Fibroblast of pulmonary artery (primary cell): ENCODE measurements at regions not wholly inside any gene's neighbourhood (a gene's known extent, or its start where the extent isn't known, plus 50 kb on each side); places are given as distances from the start of the nearest gene placed in this dataset.

ENCODE experiments used
- DNase-seq: peaks from one replicate; pipeline ENCODE4 v3.0.0-alpha.2; 2010; ENCODE audit warnings: low read depth
- H3K4me3 ChIP-seq: replicated peaks from 2 replicates; pipeline ENCODE4 v1.5.1; 2011; ENCODE audit warnings: low read depth, mild to moderate bottlenecking, control low read depth, low read length, moderate library complexity
- TF ChIP-seq, protein P1 (sequence below): IDR thresholded peaks from 2 replicates; pipeline ENCODE4 v1.5.1; 2011; ENCODE audit warnings: mild to moderate bottlenecking, control low read depth, low read length, inconsistent platforms; ENCODE audit errors: missing control alignments

DNA sequence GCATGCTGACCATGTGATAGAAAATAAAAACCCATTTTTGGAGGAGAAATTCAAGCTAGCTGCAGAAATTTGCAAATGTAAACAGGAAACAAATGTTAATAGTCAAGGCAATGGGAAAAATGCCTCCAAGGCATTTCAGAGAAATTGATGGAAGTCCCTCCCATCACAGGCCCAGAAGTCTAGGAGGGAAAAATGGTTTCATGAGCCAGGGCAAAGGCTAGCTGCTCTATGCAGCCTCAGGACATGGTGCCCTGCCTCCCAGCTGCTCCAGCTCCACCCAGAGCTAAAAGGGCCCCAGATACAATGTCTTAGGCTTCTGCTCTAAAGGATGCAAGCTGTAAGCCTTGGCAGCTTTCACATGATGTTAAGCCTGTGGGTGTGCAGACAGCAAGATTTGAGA, 1419.4 kb upstream of the CELF4 start:
- TF ChIP-seq, protein P1, sequence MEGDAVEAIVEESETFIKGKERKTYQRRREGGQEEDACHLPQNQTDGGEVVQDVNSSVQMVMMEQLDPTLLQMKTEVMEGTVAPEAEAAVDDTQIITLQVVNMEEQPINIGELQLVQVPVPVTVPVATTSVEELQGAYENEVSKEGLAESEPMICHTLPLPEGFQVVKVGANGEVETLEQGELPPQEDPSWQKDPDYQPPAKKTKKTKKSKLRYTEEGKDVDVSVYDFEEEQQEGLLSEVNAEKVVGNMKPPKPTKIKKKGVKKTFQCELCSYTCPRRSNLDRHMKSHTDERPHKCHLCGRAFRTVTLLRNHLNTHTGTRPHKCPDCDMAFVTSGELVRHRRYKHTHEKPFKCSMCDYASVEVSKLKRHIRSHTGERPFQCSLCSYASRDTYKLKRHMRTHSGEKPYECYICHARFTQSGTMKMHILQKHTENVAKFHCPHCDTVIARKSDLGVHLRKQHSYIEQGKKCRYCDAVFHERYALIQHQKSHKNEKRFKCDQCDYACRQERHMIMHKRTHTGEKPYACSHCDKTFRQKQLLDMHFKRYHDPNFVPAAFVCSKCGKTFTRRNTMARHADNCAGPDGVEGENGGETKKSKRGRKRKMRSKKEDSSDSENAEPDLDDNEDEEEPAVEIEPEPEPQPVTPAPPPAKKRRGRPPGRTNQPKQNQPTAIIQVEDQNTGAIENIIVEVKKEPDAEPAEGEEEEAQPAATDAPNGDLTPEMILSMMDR, result no peak
- H3K4me3 ChIP-seq, result no peak overlapping the region
- DNase-seq, result no peak

DNA sequence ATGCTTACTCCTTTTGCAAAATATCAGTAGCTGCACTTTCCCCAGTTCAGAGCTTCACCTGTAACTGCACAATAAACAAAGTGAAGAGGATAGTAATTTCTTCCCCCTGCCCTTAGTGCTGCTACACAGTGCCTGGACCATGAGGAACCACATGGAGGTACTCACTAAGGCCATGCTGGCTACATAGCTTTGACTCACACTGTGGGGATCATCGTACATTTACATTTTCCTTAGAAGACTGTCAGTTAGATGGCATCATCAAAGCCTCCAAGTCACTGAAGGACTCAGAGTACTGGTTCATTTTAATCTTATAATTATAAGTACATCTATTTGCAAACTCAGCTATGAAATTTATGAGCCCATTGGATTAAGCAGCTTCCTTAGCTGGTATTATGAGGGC, 1416.5 kb upstream of the CELF4 start:
- TF ChIP-seq, protein P1, result no peak
- DNase-seq, result no peak
- H3K4me3 ChIP-seq, result no peak overlapping the region

DNA sequence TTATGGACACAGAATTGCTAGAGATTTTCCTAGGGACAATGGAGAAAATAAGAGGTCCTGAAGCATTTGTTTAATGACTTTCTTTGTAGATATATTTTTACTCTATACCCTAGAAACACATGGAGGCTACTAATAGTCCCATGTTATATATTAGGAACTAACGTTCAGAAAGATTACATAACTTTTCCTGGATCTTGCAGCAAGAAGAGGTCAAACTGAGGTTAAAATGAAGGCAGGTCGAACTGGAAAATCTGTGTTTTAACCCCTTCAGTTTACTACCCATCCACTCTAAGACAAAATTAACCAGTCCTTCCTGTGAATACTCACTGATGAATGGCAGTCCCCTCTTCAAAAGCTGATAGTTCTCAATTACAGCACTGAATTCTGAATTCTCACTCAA, 1415.8 kb upstream of the CELF4 start:
- H3K4me3 ChIP-seq, result no peak overlapping the region
- DNase-seq, result no peak
- TF ChIP-seq, protein P1, result no peak

DNA sequence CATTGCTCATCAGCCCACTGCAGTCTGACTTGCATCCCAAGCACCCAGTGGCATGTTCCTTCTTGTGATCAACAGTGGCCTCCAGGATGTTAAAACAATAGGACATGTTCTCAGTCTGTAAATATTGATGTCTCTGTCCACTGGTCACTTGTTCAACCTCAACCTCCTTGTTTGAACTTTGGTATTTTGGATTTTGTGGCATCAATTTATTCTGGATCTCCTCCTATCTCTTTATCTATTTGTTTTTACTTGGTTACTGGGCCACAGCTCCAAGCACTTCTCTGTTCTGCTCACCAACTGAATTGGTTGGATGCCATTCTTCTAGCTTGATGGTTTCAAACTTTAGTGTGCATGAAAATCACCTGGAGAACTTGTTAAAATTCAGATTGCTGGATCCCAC, 1414.8 kb upstream of the CELF4 start:
- DNase-seq, result no peak
- H3K4me3 ChIP-seq, result no peak overlapping the region
- TF ChIP-seq, protein P1, result no peak

DNA sequence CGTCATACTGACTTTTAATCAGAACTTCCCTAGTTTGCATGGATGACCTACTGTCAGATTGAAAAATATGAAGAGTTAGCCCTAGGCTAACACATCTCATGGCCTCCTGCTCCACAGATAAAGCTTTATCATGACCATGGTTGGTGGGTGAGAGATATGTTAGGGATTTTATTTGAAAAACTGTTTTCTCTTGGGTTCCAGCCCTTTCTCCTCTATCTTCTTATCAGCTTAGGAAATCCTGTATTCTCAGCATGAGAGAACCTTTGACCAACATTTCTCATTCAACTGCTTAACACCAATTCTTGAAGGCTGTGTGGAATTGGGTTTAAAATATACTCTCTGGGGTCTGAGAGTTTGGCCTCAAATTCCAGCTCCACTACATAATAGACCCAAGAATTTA, 1407.0 kb upstream of the CELF4 start:
- TF ChIP-seq, protein P1, result no peak
- H3K4me3 ChIP-seq, result no peak overlapping the region

DNA sequence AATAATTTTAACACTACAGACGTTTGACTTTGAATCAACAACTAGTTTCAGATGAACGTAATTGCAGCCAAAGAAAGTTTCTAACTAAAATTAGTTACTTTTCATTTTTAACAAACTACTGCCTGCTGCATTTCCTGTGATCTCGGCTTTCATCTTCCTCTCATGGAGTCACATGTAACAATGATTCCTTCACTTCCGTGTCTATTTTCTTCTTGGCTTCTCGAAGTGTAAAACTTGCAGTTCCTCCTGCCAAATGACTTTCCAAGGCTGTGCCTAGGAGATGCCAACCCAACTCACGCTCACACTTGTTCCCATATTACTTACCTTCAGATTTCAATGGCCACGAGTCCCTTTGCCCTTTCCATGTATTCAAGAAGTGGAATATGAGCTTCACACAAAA, 1406.3 kb upstream of the CELF4 start:
- H3K4me3 ChIP-seq, result no peak overlapping the region
- TF ChIP-seq, protein P1, result no peak
- DNase-seq, result no peak

More for the DNA sequence above, 1407.0 kb upstream of the CELF4 start:
- no peak for DNase-seq

DNA sequence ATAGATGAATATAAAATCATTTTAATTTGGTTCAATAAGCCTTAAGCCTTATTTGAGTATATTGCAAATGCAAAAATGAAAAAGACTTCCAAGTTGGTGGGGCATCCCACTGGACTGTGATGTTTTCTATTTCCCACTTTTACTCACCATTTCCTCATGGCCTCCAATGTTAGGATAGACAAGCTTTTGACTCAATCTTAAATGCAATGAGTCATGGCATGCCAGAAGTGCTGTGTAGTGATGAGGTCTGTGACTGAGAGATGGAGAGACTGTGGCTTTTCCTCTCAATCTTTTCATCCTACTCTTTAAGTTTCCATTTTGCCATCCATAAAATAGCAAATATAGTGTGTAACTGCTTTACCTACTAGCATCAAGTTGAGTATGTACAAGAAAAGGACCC, 1401.2 kb upstream of the CELF4 start:
- no peak for DNase-seq
- TF ChIP-seq, protein P1, result no peak
- no peak overlapping the region for H3K4me3 ChIP-seq
